Stimulated activated CD8-positive, alpha-beta memory T cell treated with anti-CD3 and anti-CD28 coated beads, Interleukin-4, amount 100 ng/mL, for 48 hours (primary cell): ENCODE measurements at regions not wholly inside any gene's neighbourhood (a gene's known extent, or its start where the extent isn't known, plus 50 kb on each side); places are given as distances from the start of the nearest gene placed in this dataset.

Experiments
- DNase-seq: peaks from one replicate; pipeline ENCODE4 v3.0.0-alpha.2; 2020

DNA sequence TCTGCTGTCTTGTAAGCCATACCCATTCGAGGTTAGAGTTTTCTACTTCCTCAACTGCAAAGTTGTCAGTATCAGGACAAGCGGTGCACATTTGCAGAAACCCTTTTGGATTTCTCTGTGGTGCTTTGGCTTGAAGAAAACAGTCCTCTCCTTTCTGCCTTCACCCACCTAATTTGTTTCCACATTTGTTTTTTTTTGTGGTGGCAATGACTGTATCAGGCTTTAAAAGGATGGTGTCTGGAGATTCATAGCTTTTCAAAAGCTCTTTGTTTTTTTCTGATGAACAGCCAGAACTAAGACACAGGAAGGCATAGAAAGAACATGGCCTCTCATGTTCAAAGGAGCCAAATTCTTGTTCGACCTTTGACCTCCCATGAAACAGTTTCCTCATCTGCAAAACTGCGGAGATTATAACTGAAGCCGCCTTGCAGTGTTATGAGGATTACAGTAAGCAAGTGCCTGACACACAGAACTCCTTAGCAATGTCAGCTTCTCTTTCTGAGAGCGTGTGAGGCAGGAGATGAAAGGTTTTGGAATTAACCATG, 270.6 kb upstream of the TBX3 start:
- no peak for DNase-seq

DNA sequence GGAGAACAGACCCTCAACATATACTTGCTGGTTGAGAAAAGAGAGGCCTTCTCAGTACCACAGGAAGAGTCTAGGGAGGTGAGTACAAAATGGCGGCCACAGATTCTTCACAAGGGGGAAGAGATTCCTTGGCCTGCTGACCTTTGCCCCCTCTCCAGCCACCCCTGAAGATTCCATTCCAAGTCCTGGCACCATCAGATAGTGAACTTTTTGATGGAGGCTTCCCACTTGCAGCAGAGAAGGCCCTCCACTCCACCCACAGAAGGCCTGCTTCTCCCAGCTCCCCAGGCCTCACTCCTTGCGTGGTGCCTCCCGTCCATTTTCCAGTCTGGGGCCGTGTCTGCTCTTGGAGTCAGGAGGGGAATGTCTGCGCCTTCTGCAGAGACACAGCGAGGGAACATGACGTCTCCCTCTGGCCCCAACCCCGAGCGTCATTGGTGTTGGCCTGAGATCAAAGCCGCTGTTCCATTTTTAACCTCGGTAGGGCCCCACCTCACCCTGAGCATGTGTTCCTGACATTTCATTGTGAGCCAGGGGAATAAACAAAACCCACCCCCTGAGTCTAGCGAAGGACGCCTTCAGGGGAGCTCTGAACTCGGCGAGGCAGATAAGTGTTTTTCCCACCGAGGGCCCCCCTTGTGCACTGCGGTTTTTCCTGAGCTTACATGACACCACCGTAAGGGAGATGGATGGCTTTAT, 268.7 kb upstream of the TBX3 start:
- DNase-seq = no peak

DNA sequence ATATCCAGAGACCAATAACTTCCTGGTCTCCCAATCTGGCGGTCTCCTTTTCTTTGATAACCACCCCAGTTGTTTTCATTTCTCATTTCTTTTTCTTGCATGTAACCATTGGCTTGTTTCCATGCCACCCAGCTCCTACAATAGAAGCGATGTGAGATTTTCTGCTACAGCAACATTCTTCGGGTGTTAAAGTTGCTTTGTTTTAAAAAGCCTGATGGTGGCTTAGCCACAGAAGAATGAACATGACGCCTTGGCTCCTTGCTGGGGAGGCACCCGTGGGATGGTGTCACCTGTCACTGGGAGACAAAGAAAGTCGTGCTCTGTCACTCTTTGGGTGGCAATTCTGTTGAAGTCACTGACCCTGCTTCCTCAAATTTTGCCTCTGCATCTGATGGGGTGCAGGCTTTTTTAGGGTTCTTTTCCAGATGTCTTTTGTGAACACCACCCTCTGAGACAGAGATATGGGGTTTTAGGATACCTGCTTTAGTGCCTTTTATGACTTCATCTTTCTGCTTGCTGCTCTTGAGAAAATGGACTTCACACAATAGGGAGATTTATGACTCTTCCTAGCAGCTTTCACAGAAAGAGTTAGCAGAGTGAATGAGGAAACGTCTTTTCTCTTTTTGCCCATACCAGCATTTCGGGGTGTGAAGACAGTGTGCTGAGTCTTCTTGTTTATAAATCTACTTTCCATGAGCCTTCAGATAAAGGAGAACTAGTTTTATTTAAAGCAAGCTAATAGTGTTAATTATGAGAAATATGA, 265.3 kb upstream of the TBX3 start:
- no peak for DNase-seq

DNA sequence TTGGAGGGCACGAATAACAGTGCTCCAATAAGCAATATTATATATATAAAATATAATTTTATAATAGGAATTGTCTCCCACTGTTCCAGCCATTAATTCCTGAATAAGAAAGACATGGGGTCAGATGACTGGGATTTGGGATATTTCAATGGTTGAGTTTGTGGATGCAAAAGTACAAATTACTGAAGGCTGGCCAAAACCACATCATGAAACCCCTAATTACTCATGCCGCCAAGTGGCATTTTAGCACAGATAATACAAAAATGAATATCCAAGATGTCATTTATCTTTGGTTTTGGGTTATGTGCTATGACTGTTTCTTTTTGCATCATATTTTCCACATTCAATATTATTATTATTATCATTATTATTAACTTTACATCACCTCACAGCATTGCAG, 261.4 kb upstream of the TBX3 start:
- no peak for DNase-seq

DNA sequence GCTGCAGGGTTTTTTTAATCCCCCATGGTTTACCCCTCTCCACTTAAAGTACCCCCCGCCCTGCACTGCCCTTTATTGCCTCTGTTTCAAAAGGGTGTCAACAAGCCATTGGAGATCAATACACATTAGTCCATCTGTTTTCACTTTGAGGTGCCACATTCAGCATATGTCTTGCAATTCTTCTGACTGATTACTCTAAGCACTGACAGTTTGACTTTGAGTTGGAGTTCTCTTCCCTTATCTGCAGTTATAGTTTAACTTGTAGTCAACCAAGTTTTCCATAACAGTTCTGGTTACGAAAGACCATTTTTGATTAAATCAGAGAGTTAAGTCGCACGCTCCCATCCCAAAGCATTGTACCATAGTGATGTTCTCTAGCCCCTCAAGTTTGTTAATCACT, 260.8 kb upstream of the TBX3 start:
- DNase-seq = no peak

DNA sequence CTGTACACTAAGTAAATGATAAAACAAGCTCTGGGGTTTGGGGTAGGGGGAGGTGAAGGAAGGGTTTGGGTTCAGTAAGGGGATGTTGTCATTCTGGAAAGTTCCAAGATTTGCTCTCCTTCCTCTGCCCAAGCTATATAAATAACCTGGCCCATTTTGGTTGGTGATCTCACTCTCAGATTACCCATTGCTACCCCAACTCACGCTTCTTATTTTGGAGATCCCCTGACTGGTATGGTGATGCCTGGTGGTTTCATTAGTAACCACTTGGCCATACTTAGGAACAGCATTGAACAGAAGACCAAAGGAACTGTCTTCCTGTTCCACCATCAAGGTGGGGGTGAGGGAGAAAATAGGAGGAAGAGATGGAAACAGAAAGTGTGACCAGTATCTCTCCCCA, 259.6 kb upstream of the TBX3 start:
- DNase-seq = no peak

DNA sequence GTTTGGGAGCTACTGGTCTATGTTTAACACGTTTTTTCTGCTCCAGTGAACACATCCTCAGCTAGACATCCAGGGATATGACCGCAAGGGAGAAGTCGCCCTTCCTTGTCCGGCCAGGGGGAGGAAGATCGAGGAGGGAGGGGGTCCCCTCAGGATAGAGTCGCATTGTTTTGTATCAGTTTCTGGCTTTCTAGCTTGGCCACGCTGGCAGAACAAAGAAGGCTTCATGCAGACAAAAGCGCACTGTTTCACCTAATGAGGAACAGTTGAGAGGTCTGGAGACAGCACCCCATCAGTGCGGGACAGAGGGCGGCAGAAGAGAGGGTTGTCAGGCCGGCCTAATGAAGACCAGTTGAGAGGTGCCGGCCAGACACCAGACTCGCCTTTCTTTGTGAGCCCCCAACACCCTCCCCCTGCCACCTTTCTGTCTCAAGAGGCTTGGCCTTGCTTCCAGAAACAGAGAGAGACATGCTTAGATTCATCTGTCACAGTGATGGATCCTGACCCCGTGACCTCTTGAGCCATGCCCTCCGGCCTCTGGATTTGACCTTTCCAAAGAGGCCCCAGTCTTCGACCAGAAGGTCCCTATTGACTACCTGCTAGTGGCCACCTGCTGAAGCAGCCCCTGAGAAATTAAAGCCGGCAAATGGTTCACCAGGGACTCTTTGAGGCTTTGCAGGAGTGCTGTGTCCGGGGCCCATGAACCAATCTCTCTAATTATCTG, 254.7 kb upstream of the TBX3 start:
- DNase-seq = no peak

DNA sequence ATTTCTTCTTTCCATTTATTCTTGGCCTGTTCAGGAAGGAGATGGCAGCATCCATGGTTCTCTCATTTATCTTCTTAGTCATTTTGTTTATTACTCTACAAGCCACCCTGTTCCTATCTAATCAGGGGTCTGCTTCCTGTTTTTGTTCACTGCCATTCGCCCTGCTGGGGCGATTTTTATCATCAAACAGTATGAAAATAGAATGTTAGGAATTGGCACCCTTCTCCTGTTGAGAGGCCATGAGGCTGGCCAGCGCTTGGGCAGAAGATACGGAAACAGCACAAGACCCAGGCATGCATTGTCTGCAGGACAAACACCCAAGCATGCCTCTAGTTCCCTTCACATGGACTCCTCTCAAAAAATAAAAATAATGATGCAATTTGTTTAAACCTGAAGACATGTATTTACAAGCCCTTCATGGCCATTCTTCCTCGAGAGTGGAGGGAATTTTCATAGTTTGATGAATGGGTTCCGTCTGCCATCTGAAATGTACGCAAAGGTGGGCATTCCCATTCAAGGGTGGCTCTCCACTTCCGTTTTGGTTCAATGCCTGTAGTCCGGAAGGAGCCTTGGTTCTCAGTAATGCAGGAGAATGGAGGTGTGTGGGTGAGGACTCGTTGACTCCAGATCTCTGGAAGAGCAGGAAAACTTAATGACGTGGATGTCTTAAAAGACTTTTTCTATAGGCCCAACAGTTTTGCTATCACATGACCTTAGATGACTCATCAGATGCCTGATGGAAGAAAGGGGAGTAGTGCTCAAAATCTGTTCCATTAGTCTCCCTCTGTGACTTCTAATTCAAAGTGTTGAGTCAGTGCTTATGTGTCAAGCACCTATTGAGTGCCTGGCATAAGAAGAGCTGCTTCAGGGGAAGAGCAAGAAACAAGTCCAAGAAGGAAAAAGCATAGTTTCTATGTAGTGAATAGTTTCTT, 252.4 kb upstream of the TBX3 start:
- no peak for DNase-seq

DNA sequence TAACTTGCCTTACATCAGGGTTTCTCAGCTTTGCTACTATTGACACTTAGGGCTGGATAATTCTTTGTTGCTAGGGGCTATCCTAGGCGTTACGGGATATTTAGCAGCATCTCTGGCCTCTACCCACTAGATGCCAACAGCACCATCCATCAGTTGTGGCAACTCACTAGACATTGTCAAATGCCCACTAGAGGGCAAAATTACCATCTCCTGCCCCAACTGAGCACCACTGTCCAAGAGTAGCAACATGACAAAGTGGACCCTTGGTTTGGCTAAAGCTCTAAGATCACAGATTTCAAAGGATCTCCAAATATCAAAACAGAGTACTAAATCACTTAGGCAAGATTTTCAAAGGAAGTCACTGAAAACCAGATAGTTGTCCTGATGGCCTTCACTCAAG, 251.7 kb upstream of the TBX3 start:
- no peak for DNase-seq

DNA sequence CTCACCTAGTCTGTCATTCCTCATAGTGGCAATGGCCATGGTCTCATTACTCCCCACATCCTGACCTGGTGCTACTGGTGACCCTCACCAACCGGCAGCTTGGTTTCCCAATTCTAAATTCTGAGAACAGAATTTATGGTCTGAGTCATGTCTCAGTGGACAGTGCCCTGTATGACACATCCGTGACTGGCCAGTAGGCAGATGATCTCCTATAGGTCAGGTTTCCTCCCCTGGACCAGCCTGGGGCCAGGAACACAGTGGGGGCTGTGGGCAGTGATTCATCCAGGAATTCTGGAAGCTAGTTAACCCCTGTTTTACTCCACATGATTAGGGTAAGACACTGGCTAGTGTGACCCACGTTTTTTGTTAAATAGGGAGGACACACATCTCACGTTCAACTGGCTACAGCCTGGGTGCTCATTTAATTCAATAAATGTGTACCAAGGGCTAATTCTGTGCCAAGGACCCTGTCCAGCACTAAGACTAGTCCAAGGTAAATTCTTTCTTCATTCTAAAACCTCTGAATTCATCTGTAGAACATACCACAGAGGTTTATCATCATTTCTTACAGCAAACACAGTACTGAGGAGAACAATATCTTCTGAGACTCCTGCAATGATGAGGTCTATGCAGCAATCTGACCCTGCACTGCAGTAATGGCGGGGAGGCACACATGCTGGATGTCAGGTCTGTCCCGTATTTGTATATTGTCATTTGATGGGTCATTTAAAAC, 249.6 kb upstream of the TBX3 start:
- DNase-seq = no peak

DNA sequence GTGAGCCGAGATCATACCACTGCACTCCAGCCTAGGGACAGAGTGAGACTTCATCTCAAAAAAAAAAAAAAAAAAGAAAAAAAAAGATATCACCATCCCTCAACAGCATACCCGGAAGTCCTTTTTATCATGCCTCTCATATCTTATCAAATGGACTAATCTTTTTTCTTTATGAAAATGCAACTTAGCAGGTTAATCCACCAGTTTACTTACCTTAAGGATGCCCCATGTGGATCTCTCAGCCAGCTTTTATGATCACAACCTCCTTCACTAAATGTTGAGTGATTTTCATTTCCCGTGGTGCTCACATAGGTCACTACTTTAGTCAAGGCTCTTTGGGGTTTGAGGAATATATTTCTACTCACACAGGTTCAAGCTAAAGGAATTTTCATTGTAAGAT, 248.8 kb upstream of the TBX3 start:
- DNase-seq = no peak

DNA sequence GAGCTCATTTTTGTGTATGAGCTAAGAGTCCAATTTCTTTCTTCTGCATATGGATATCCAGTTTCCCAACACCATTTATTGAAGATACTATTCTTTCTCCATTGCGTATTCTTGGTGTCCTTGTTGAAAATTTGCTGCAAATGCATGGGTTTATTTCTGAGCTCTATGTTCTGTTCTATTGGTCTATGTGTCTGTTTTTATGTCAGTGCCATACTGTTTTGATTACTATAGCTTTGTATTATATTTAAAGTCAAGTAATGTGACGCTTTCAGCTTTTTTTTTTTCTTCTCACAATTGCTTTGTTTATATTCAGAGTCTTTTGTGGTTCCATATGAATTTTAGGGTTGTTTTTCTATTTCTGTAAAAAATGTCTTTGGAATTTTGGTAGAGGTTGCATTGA, 247.1 kb upstream of the TBX3 start:
- DNase-seq = no peak

DNA sequence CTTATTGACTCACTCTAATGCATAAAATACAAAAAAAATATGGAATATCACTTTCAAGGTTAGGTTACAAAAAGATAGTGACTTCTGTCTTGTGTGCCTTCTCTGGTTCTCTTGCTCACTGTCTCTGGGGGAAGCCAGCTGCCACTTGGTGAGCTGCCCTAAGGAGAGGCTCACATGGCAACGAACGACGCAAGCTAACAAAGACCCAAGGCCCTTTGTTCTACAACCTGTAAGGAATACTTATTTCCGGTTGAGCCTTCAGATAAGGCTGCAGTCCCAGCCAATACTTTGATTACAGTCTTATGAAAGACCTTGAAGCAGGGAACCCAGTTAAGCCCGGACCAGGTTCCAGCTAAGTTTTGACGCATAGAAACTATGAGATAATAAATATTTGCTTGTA, 242.4 kb upstream of the TBX3 start:
- DNase-seq = no peak

DNA sequence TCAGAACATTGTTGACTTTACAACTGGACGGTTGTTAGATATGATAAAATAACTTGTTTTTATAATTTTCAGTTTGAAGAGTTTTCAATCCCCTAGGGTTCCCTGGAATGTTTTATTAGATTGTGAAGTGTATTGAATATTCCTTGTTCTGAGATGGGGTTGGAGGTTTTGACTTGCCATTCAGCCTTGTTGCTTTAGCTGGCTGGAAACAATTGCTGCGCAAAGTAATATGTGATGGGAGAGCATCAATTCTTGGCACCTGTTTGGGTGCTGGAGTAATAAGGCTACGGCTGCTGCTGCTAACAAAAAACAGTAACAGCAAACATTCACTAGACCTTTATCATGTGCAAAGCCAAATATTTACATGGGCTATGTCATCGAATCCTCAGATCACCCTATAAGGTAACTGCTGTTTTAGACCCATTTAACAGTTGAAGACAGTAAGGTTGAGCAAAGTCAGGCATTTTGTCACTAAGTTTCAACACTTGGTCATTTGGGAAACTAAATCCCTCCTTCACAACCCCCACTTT, 241.0 kb upstream of the TBX3 start:
- no peak for DNase-seq

DNA sequence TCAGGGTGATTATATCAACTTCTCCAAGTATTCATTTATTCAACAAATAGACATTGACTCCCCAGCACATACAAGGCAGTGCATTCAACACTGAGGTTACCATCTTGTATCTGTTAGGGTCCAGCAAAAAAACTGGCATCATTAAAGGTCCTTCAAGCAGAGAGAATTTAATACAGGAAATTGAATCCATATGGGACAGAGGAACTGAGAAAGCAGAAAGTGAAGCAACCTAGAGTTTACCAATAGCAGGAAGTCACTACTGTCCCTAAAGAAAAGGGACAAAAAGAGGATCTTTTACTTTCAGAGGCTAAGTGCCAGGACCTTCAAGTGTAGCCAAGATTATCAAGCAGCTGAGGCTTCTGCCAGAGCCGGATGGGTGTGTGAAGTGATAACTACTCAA, 237.8 kb upstream of the TBX3 start:
- DNase-seq = no peak

DNA sequence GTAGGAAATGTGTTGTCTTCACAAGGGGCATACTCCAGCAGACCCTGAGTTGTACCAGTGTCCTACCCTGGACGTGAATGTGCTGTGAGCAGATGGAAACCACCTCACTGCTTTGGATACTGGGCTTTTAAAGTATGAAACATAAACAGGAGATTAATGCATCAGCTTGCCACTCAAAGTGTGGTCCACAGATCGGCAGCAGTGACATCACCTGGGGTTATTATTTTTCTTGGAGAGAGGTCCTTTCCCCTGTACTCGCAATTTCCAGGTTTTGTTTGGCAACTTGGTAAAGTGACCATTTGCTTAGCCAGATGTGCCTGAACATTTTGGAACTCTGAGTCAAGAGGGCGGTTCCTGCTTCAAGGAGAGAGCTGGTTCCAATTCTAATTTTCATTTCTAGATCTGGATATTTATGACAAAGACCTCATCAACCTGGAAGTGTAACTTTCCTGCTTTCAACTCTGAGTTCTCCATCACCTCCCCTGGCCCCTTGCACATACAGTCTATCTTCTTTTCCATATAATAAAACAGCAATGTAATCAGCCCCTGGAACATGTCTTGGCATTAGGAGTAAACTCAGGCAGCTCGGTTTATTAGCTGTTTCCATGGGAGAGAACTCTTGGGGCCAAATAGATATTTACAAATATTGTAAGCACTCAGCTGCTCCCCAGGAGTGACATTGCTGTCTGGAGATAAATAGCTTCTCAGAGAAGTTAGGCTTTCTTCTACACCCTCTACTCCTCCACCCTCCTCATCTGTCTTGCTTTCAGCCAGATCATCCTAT, 237.0 kb upstream of the TBX3 start:
- DNase-seq = no peak

DNA sequence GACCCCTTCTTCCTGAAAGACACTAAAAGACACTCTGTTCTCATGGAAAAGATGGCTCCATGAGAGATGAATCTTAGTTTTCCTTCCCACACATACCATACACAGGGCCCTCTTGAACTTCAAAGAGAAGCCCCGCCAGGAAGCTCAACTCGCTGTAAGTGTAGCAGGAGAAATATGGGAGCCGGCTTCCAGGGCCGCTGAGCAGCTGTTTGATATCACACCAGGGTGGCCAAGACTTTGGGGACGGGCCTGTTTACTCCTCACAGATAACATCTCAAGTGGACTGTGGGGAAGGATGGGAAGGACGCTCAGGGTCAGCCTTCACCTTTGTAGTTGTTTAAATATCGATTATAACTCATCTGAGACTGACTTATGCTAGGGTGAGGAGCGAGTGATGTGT, 235.5 kb upstream of the TBX3 start:
- DNase-seq = no peak

DNA sequence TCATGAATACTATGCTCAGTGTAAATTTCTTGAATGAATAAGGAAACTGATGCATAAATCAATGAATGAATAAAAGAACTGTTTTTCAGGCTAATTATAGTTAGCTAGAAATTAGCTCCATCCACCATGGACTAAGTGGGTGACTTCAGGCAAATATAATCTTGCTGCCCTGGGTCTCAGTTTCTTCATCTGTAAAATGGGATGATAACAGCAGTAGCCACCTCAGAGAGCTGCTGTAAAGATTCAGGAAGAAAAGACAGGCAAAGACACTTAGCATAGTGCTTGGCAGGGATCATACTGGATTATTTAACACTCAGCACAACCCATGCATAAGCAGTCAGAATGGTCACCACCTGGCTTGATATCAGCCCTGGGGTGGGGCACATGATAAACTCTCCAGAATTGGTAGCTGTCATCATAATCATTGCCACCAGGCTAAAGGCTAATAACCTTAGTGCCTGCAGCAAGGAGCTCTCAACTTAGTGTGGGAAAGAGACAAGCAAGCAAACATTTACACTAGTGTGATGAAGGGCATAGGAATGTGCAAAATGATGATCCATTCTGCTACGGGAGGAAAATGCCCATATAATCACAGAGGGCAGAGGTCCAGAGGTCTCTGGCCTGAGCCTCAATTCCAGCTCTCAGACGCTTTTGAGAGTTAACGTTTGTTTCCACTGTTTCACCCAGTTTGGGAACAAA, 234.7 kb upstream of the TBX3 start:
- DNase-seq = no peak

DNA sequence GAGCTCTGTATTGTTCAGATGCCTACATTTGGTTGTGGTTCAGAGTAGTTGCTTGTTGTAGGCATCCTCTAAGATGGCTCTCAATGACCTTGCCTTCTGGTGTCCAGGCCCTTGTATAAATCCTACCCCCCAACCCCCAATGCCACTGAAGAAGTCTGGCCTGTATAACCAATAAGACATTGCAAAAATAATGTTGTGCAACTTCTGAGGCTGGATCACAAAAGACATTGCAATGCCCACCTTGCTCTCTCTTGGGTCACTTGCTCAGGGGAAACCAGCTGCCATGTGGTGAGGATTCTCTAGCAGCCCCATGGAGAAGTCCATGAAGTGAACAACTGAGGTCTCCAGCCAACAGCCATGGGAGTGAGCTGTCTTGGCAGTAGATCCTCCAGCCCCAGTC, 234.0 kb upstream of the TBX3 start:
- no peak for DNase-seq

DNA sequence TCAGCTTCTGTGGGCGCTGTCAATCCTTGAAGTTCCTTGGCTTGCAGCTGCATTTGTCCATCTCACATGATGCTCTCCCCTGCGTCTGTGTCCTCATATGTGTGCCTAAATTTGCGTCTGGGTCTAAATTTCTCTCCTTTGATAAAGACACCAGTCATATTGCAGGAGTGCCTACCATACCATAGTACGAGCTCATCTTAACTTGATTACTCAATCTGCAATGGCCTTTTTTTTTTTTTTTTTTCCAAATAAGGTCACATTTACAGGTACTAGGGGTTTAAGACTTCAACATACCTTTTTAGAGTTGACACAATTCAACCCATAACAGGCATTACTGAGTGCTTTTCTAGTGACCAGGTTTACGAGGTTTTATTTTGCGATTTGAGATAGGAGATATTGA, 233.3 kb upstream of the TBX3 start:
- DNase-seq = no peak
